ENCODE measurements at regions not wholly inside any gene's neighbourhood (a gene's known extent, or its start where the extent isn't known, plus 50 kb on each side); places are given as distances from the start of the nearest gene placed in this dataset.

GRCh38 chr4:97477974-97478373, 665.3 kb downstream of the STPG2 start:
- Histone ChIP-seq H3K36me3 (ENCODE audit: control insufficient read depth in 2 of 2, extremely low read depth in 1 of 2, insufficient read depth in 2 of 2, low read length in 2 of 2) (no peaks in the 10 kb centered on the region), H3K79me2 (ENCODE audit: control insufficient read depth, insufficient read depth, low read length) (no peaks in the 10 kb centered on the region), H3K27ac (ENCODE audit: control insufficient read depth, insufficient read depth, low read length) (no peak overlapping the region), H4K20me1 (ENCODE audit: control insufficient read depth, extremely low read depth, insufficient read depth, low read length) (no peaks in the 10 kb centered on the region), H3K27me3 (ENCODE audit: control insufficient read depth, extremely low read depth, insufficient read depth, low read length) (no peaks in the 10 kb centered on the region), H3K9me1 (ENCODE audit: control insufficient read depth, extremely low read depth, insufficient read depth, low read length) (no peaks in the 10 kb centered on the region), H3K4me1 (ENCODE audit: control insufficient read depth, extremely low read depth, insufficient read depth, low read length) (no peaks in the 10 kb centered on the region), H2AFZ (ENCODE audit: control insufficient read depth, low read length) (no peak overlapping the region), H3K4me2 (ENCODE audit: control insufficient read depth, extremely low read depth, insufficient read depth, low read depth, low read length) (no peak overlapping the region), H3K4me3 (ENCODE audit: control insufficient read depth in 2 of 3, extremely low read depth in 1 of 3, insufficient read depth in 2 of 3, low read depth in 1 of 3, low read length in 3 of 3) (no peak overlapping the region), H3K9me3 (ENCODE audit: control insufficient read depth, low read depth, low read length) (no peaks in the 10 kb centered on the region), H3K9ac (ENCODE audit: control insufficient read depth, extremely low read depth, insufficient read depth, low read length) (no peak overlapping the region)
- DNase-seq (ENCODE audit: low read depth, low spot score), result no peak
- dilution Hi-C loops (cut with MboI; ENCODE audit: extremely low pct_ligation_motif_present, low sequenced_read_pairs), result no loop called here
- no peak for FAIRE-seq
- TF ChIP-seq, protein P1, sequence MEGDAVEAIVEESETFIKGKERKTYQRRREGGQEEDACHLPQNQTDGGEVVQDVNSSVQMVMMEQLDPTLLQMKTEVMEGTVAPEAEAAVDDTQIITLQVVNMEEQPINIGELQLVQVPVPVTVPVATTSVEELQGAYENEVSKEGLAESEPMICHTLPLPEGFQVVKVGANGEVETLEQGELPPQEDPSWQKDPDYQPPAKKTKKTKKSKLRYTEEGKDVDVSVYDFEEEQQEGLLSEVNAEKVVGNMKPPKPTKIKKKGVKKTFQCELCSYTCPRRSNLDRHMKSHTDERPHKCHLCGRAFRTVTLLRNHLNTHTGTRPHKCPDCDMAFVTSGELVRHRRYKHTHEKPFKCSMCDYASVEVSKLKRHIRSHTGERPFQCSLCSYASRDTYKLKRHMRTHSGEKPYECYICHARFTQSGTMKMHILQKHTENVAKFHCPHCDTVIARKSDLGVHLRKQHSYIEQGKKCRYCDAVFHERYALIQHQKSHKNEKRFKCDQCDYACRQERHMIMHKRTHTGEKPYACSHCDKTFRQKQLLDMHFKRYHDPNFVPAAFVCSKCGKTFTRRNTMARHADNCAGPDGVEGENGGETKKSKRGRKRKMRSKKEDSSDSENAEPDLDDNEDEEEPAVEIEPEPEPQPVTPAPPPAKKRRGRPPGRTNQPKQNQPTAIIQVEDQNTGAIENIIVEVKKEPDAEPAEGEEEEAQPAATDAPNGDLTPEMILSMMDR (optimal IDR thresholded peaks at IDR 0.05 in 1 of 3, IDR thresholded peaks at IDR 0.05 in 1 of 3, conservative IDR thresholded peaks at IDR 0.05 in 1 of 3; ENCODE audit: extremely low read depth in 1 of 3, insufficient read depth in 2 of 3, low read length in 3 of 3), result no peak
- no peak for TF ChIP-seq EZH2 (IDR thresholded peaks at IDR 0.05; ENCODE audit: low read length)

- Histone ChIP-seq H3K4me2 (ENCODE audit: control insufficient read depth, extremely low read depth, insufficient read depth, low read depth, low read length) (no peak overlapping the region), H3K9me3 (ENCODE audit: control insufficient read depth, low read depth, low read length) (no peaks in the 10 kb centered on the region), H3K79me2 (ENCODE audit: control insufficient read depth, insufficient read depth, low read length) (no peaks in the 10 kb centered on the region), H3K27me3 (ENCODE audit: control insufficient read depth, extremely low read depth, insufficient read depth, low read length) (no peaks in the 10 kb centered on the region), H3K27ac (ENCODE audit: control insufficient read depth, insufficient read depth, low read length) (no peak overlapping the region), H3K4me1 (ENCODE audit: control insufficient read depth, extremely low read depth, insufficient read depth, low read length) (no peaks in the 10 kb centered on the region), H3K9me1 (ENCODE audit: control insufficient read depth, extremely low read depth, insufficient read depth, low read length) (no peaks in the 10 kb centered on the region), H2AFZ (ENCODE audit: control insufficient read depth, low read length) (no peak overlapping the region), H3K36me3 (ENCODE audit: control insufficient read depth in 2 of 2, extremely low read depth in 1 of 2, insufficient read depth in 2 of 2, low read length in 2 of 2) (no peaks in the 10 kb centered on the region), H4K20me1 (ENCODE audit: control insufficient read depth, extremely low read depth, insufficient read depth, low read length) (no peaks in the 10 kb centered on the region), H3K9ac (ENCODE audit: control insufficient read depth, extremely low read depth, insufficient read depth, low read length) (no peak overlapping the region), H3K4me3 (ENCODE audit: control insufficient read depth in 2 of 3, extremely low read depth in 1 of 3, insufficient read depth in 2 of 3, low read depth in 1 of 3, low read length in 3 of 3) (no peak overlapping the region)
- TF ChIP-seq, protein P1 (optimal IDR thresholded peaks at IDR 0.05 in 1 of 3, IDR thresholded peaks at IDR 0.05 in 1 of 3, conservative IDR thresholded peaks at IDR 0.05 in 1 of 3; ENCODE audit: extremely low read depth in 1 of 3, insufficient read depth in 2 of 3, low read length in 3 of 3), result no peak
- TF ChIP-seq EZH2 (IDR thresholded peaks at IDR 0.05; ENCODE audit: low read length), result no peak
- DNase-seq (ENCODE audit: low read depth, low spot score), result no peak
- dilution Hi-C loops (cut with MboI; ENCODE audit: extremely low pct_ligation_motif_present, low sequenced_read_pairs), result no loop called here
- FAIRE-seq, result no peak
Measured at GRCh38 chr4:97479388-97479787, 663.9 kb downstream of the STPG2 start.

Measured in keratinocyte (primary cell).